ENCODE measurements at regions not wholly inside any gene's neighbourhood (a gene's known extent, or its start where the extent isn't known, plus 50 kb on each side); places are given as distances from the start of the nearest gene placed in this dataset.

DNA sequence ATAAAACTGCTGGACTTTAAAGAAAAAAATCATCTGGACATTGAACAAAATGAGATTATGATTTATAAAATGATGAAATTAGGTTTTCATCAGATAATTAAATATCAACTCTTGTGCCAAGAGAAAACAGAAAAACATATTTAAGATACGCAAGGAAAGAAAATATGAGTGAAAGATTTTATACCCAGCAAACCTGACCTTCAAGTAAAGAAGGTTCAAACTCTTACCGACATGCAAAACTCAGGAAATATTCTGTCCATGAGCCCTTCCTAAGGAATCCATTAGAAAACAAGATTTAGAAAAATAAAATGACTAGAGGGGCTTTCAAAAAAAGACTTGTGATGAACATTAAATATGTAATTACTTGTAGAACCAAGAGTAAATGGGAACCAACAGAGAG, 257.2 kb upstream of the ARID1B start:
- no peak for DNase-seq (ENCODE audit: low read depth)

DNA sequence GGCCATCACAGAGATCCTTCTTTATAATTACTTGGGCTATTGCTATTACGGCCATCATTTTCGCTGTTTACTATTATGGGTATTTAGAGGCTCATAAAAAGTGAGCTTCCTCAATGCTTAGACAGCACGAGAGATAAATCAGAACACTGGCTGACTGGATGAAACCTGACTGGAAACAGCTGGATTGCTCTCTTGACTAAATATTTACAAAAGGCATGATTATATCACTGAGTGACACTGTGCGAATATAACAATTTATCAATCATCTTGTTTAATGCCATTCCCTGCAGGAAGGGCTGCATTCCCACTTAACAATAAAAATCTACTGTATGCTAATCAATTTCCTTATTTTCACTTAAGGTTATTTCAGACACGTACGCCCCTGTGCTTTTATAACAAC, 260.1 kb upstream of the ARID1B start:
- no peak for DNase-seq (ENCODE audit: low read depth)

- no peak for DNase-seq (ENCODE audit: low read depth)
Observed at GRCh38 chr6:156515242-156515641, 261.9 kb upstream of the ARID1B start.

DNA sequence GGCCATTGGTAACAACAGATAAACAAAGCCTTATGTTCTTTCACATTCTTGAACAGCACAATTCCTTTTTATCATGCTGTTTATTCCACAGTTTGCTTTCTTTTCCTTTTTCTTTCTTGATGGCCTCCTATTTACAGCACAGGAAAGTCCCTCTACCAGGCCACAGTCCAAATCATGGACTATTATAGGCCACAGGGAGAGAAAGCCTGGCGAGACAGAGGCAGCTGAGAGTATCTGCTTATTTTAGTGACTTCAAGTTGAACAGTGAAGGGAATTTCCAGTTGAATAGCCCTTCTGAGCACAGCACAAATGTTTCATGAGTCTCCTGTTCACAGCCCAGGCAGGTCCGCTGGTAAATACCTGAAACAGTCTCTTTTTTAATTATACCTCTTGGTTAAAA, 263.7 kb upstream of the ARID1B start:
- no peak for DNase-seq (ENCODE audit: low read depth)

DNA sequence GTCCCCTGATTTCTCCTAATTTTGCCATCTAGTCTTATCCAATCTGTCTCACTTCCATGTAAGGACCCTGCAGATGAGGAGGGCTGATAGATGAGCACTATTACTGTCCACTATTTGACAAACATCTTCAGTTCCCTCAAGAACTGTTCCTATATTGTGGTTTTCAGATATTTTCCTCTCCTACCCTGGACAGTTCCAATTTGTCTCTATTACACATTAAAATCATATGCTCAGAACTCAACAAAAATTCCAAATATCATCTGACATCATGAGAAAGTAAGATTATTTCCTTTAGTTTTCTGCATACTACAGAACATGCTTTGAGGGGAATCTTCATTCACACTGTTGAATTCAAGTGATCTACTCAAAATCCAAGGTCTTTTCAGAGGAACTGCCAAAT, 265.6 kb upstream of the ARID1B start:
- no peak for DNase-seq (ENCODE audit: low read depth)

DNA sequence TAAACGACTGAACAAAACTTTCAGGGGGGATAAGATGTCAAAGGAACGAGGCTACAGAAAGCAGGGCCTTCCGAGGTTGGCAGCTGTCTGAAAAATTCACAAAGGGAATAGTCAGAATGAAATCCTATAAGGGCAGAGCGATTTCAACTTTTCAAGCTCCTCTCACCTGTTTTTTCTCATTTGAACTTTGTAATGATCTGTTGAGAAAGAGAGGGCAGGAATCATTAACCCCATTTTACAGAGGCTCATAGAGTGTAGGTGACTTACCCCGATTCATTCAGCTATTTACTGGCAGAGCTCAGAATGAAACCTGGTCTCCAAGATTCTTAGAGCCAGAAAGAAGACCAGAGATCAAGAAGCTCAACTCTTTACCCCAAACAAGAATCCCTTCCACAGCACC, 266.1 kb upstream of the ARID1B start:
- DNase-seq (ENCODE audit: low read depth): no peak

DNA sequence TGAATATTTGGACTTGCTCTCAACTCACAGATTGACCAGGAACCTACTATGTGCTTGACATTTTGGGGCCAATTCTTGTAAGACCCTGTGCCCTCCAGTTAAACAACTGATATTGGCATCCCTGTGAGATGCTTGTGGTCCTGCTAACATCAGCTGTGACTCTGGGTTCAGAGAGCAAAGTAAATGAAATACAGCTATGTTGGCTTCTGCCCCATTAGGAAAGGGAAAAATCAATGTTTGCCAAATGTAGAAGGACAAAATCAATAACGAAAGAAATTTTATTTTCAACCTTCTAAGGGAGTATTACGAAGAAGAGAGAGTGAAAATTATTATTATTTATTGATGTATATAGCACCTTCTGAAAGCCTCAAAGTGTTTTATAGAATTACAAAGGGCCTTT, 266.9 kb upstream of the ARID1B start:
- no peak for DNase-seq (ENCODE audit: low read depth)

DNA sequence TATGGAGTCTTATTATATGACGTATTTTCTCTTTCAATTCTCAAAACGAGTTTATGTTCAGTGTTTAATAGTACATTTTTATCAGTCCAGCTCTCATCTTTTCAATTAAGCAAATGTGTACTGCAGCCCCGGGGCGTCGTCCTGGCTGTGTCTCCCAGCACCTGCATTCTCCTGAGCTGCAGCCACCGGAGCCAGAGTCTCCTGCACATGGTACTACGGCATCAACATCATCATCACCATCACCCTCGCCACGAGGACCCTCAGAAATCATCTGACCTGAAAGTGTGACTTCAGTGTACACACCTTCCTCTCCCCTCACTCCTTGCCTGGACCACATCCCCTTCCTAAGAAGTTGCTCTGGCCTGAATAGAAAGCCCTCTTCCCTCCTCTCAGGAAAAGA, 267.7 kb upstream of the ARID1B start:
- no peak for DNase-seq (ENCODE audit: low read depth)

- no peak for DNase-seq (ENCODE audit: low read depth)
Observed at GRCh38 chr6:156508923-156509322, 268.3 kb upstream of the ARID1B start.

DNA sequence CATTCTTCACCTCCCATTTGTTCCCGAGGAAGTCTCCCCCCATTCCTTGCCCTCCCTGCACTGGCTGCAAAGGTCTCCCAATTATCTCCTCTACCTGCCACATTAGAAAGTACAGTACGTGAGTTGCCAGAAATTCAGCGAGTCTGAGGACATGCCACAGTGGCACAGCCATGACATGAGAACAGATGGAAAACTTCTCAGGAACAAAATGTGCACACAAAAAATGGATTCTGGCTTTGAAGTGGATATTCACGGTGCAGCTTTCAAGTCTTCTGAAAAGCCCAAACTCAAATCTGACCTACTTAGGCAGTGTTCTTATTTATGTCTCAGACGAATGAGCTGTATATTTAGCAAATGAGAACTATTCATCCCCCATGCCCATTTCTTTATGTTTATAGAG, 269.1 kb upstream of the ARID1B start:
- no peak for DNase-seq (ENCODE audit: low read depth)

DNA sequence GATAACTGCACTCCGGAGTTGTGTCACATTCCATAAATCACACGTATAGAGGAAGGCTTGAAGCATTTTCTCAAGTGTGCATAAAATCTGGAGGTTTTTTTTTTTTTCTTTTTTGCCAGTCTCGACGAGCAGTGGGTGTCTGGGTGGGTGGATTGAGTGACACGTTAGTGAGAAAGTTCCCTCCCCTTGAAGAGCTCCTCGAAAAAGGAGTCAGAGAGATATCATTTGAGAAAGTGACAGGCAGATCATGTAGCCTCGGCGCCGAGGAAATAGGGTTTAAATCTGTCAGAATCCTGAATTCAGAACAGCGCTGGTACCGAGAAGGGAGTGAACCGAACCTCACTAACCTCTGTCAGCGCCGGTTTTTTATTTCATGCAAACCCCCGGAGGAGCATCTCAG, 269.5 kb upstream of the ARID1B start:
- no peak for DNase-seq (ENCODE audit: low read depth)

- no peak for DNase-seq (ENCODE audit: low read depth)
Observed at GRCh38 chr6:156507106-156507505, 270.1 kb upstream of the ARID1B start.

DNA sequence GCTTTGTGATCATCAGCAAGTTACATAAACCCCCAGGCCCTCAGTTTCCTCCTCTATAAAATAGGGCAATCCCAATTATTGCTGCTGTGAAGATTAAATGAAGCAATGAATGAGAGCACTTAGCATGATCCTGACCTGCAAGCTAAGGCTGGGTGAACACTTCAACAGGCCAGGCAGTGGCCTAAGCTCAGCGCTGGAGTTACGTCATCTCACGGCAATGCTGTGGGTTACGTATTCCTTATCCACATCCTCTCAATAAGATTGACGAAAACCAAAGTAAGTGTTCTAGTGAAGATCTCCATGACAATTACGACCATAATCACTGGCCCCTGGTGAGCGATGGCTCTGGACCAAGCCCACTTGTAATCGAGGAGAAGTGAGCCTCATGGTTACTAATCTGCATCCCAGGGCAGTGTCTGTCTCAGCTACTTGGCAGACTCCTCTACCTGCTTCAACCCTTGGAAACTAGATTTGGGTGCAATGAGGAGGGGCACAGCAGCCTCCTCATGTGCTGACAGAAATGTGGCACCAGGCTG, 274.1 kb upstream of the ARID1B start:
- no peak for DNase-seq (ENCODE audit: low read depth)

GRCh38 chr6:156497618-156498017, 279.6 kb upstream of the ARID1B start:
- DNase-seq (ENCODE audit: low read depth): no peak

- DNase-seq (ENCODE audit: low read depth): no peak
Observed at GRCh38 chr6:156487877-156488276, 289.3 kb upstream of the ARID1B start.

DNA sequence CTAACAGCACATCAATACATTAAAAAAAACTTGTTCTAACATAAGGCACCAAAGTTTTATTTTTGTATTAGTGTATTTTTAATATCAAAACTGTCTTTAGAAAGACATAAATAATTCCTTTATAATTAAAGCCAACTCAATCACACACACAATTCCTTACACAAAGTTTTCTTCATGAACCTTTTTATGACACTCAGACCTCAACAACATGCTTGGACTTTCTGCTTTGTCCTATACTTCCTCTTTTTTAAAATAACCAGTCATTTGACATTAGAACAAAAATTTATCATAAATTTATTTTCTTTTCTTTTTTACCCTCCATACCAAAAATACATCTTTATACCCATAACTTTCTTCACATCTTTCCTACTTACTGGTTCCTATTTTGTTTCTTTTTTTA, 292.0 kb upstream of the ARID1B start:
- no peak for DNase-seq (ENCODE audit: low read depth)

- DNase-seq (ENCODE audit: low read depth): no peak
Observed at GRCh38 chr6:156474507-156475120, 302.6 kb upstream of the ARID1B start.

DNA sequence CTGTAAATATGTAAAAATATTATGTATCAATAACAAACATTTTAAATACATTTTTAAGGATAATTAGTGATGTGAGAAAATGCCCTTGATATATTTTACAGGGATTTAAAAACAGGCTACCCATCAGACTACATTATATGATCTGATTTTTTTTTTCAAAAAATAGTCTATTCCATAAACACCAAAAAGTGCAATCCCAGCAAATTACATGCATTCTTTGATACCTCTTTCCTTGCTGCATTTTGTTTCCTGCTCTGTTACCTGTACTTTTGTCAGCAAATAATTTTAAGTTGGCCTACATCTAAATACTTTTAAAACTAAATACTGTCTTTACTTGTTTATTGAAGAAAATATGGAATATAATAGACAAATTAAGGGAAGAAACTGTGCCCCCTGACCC, 306.2 kb upstream of the ARID1B start:
- DNase-seq (ENCODE audit: low read depth): no peak

DNA sequence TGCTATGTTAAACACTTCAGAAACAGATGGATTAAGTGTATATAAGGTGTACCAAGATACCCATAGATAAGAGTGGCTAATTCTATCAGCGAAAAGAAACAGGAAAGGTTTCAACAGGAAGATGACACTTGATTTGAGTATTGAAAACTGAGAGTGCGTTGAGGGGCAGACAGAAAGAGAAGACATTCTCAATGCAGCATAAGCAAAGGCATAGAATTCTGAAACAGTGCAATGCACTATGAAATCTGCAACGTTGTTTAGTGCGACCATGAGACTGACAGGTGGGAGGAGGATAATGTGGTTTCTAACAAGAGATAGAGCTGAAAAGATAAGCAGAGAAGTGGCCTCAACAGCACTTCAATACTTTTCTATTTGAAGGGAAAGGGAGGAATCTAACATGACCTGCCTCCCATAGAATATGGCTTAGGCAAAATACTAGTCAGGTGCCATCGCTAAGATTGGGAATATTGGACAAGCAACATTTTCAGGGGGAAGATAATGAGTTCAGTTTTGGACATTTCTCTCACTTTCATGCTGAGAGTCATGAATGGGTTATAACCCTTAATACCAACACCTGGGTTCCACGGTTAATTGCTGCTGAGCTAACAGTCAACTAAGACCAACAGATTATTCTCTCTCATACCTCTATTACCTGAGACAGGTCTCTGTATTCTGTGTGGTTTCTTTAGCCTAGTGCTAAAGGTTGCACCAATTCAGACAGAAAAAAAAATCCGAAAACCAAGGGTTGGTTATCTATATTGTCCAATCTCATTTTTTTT, 312.9 kb upstream of the ARID1B start:
- DNase-seq (ENCODE audit: low read depth): no peak

DNA sequence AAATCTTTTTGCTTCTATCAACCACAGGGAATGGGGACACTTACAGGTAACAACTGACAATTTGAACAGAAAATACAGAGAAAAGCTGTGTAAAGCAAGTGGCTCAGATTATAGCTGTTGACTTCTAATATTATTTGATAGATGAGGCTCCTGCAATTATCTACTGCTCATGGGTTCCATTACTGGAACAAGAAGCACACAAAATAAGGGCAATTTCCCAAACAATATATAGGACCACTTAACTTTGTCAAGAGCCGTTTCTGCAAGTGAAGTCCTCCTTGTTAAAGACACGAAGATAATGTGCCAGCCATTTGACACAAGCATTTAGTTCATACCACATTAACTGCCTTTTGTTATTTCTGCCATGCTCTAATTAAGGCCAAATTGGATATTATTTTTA, 315.5 kb upstream of the ARID1B start:
- no peak for DNase-seq (ENCODE audit: low read depth)

DNA sequence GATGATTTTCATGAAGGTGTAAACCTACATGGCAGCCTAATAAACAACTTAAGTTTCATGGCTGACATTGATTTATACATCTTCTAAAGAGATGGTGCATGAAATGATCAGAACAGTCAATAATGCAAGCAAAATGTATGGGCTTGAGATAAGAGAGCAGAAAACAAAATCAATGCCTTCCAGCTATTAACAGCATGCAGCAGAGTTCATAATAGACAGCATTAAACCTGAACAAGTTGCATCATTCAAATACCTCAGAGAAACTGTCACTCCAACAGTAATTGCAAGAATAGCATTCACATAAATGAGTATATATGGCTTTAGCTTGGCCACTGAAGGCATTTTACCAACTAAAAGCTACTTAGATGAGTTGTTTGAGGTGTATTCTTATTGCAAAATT, 319.6 kb upstream of the ARID1B start:
- no peak for DNase-seq (ENCODE audit: low read depth)

DNA sequence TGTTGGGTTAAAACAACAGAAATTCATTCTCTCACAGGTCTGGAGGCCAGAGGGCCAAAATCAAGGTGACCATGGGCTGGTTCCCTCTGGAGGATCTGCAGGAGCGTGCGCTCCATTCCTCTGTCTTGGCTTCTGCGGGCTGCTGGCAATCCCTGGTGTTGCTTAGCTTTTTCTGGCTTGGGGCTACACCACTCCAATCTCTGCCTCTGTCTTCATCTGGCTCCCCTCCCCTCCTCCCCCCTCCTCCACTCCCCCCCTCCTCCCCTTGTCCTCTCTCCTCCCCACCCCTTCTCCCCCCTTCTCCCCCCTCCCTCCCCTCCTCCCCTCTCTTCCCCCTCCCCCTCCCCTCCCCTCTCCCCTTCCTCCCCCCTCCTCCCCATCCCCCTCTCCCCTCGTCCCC, 321.3 kb upstream of the ARID1B start:
- no peak for DNase-seq (ENCODE audit: low read depth)

DNA sequence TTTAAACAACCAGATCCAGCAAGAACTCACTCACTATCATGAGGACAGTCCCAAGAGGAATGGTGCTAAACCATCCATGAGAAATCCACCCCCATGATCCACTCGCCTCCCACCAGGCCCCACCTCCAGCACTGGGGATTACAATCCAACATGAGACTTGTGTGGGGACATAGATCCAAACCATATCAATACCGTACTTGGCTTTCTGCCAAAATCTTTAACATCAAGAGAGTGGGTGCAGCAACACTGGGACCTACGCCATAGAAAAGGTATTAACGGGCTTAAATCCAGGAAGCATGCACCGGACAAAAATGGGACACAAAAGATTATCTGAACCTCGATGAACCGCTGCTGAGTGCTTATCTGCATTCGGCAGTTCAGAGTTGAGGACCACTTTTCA, 322.3 kb upstream of the ARID1B start:
- DNase-seq (ENCODE audit: low read depth): no peak

GRCh38 chr6:156451726-156452125, 325.5 kb upstream of the ARID1B start:
- no peak for DNase-seq (ENCODE audit: low read depth)

Measured in renal cortical epithelial cell (primary cell).